Tibial nerve (tissue), 4 donors: ENCODE measurements at regions not wholly inside any gene's neighbourhood (a gene's known extent, or its start where the extent isn't known, plus 50 kb on each side); places are given as distances from the start of the nearest gene placed in this dataset.

Experiments
- CTCF ChIP-seq, 5 experiments: fragments of 200-600 bp in 3 of 5; fragments of 450-650 bp in 2 of 5; sonication (generic) in 3 of 5; IDR thresholded peaks; one replicate each; pipeline ENCODE4 v1.5.1; 2016 to 2019; ENCODE audit warnings: antibody characterized with exemption in 5 of 5, mild to moderate bottlenecking in 3 of 5, moderate library complexity in 2 of 5
- EP300 ChIP-seq, 2 donors: sonication (generic); formaldehyde crosslinking; IDR thresholded peaks; one replicate each; pipeline ENCODE4 v1.6.1; 2017; ENCODE audit warnings: antibody characterized with exemption in 2 of 2, mild to moderate bottlenecking in 1 of 2

GRCh38 chr7:13541326-13541725 lies 448.1 kb downstream of the ETV1 start:
- TF ChIP-seq CTCF (IDR thresholded peaks at IDR 0.05) (no peak), EP300 (IDR thresholded peaks at IDR 0.05) (no peak)
